ENCODE measurements at regions not wholly inside any gene's neighbourhood (a gene's known extent, or its start where the extent isn't known, plus 50 kb on each side); places are given as distances from the start of the nearest gene placed in this dataset.

GRCh38 chr2:60066096-60066839 lies 487.2 kb downstream of the BCL11A start:
- no peak overlapping the region for H3K4me3 ChIP-seq
- DNase-seq (no peak), ATAC-seq (no peak)
- no peak overlapping the region for H3K27ac ChIP-seq
- intact Hi-C loops (cut with DNase I): no loop called here
- peaks cover 0 to 19% (median 3%) of the 10 kb centered on the region in 3 donors for H3K27me3 ChIP-seq (ENCODE audit: insufficient read depth in 3 of 3, low read length in 2 of 3)
- no peaks in the 10 kb centered on the region for H3K9me3 ChIP-seq
- no peak for TF ChIP-seq CTCF (IDR thresholded peaks at IDR 0.05)
- no peaks in the 10 kb centered on the region for H3K4me1 ChIP-seq
- no peaks in the 10 kb centered on the region for H3K36me3 ChIP-seq (ENCODE audit: insufficient read depth in 1 of 2, low read depth in 1 of 2)
- WGBS, 3 donors: 92 to 96% (median 93%) methylated on average over 6 of the region's 6 CpGs

DNA sequence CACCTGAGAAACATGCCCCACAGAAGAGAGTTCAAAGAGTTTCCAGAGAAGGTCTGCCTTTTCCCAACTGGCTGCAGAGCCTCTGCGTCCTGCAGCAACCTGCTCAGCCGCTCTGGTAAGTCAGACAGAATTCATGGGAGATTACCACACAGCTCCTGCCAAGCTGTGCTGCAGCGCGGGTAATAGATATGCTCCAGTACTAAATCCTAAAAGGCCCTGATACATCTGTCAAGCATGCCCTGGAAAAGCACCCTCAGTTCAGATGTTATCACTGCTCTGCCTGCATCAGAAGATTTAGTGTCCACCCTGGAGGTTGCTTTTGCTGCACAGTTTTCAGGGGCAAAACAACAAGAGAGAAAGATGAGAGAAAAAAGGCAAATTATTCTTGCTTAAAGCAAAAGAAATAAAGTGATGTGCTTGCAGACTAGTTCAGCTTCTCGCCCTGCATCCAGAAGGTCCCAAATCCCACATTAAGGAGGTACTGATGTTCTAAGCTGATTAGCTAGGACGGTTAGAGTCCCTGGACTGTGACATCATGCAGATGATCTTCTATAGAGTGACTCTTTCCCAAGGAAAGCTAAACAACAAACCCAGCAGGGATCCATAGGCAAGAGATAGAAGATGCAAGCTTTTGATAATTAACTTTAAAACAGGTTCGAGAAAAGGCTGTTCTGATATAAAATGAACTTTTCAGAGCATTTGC lies 488.6 kb downstream of the BCL11A start:
- no peak for TF ChIP-seq CTCF (IDR thresholded peaks at IDR 0.05)
- no peaks in the 10 kb centered on the region for H3K36me3 ChIP-seq (ENCODE audit: insufficient read depth in 1 of 2, low read depth in 1 of 2)
- H3K4me3 ChIP-seq: no peak overlapping the region
- no peaks in the 10 kb centered on the region for H3K4me1 ChIP-seq
- DNase-seq (no peak), ATAC-seq (peak; percentile 74 to 84 (median 75))
- WGBS, 3 donors: 29 to 33% (median 30%) methylated on average over 7 of the region's 7 CpGs
- H3K27ac ChIP-seq: no peak overlapping the region
- H3K9me3 ChIP-seq: no peaks in the 10 kb centered on the region
- H3K27me3 ChIP-seq (ENCODE audit: insufficient read depth in 3 of 3, low read length in 2 of 3): peaks cover 0 to 18% (median 3%) of the 10 kb centered on the region in 3 donors
- intact Hi-C loops (cut with DNase I): no loop called here

DNA sequence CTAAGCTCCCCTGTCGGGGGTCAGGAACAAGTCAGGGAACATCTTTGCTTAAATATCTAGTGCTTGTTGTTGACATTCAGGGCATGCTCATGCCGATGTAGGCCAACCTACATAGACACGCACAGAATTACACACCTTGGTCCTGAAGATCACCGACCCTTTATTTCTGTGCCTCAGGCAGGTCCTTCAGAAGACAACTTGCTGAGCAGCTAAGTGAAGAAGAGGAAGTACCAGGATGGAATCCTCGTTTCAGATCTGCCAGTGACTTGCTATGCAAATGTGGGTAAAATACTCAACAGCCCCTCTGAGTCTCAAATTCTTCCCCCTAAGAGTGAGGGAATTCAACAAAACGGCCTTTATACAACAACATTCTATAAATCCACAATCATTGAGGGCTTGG lies 494.7 kb downstream of the BCL11A start:
- Histone ChIP-seq H3K4me3 (no peak overlapping the region), H3K36me3 (ENCODE audit: insufficient read depth in 1 of 2, low read depth in 1 of 2) (no peaks in the 10 kb centered on the region), H3K27me3 (ENCODE audit: insufficient read depth in 3 of 3, low read length in 2 of 3) (peaks cover 0 to 10% (median 0%) of the 10 kb centered on the region in 3 donors), H3K4me1 (peaks cover 12% of the 10 kb centered on the region), H3K9me3 (no peaks in the 10 kb centered on the region), H3K27ac (no peak overlapping the region)
- intact Hi-C loops (cut with DNase I): no loop called here
- WGBS, 3 donors: 83 to 89% (median 84%) methylated on average over 6 of the region's 6 CpGs
- ATAC-seq (no peak), DNase-seq (no peak)
- TF ChIP-seq CTCF (IDR thresholded peaks at IDR 0.05): no peak

GRCh38 chr2:60054571-60055340 lies 498.7 kb downstream of the BCL11A start:
- Histone ChIP-seq H3K36me3 (ENCODE audit: insufficient read depth in 1 of 2, low read depth in 1 of 2) (no peaks in the 10 kb centered on the region), H3K27ac (no peak overlapping the region), H3K4me1 (peaks cover 12% of the 10 kb centered on the region), H3K27me3 (ENCODE audit: insufficient read depth in 3 of 3, low read length in 2 of 3) (peaks cover 0 to 4% (median 0%) of the 10 kb centered on the region in 3 donors), H3K9me3 (no peaks in the 10 kb centered on the region), H3K4me3 (no peak overlapping the region)
- intact Hi-C loops (cut with DNase I): no loop called here
- no peak for DNase-seq
- no peak for TF ChIP-seq CTCF (IDR thresholded peaks at IDR 0.05)
- 10 to 23% (median 15%) methylated on average over 6 of the region's 6 CpGs for WGBS, 3 donors
- peak; percentile 92 to 97 (median 96) for ATAC-seq
